ENCODE measurements at regions not wholly inside any gene's neighbourhood (a gene's known extent, or its start where the extent isn't known, plus 50 kb on each side); places are given as distances from the start of the nearest gene placed in this dataset.

GRCh38 chr4:11632483-11632882, 203.8 kb upstream of the HS3ST1 start:
- no peak for DNase-seq (ENCODE audit: extremely low read depth, low read depth, low spot score)

- DNase-seq (ENCODE audit: extremely low read depth, low read depth, low spot score), result no peak
Observed at GRCh38 chr4:11632025-11632424, 203.3 kb upstream of the HS3ST1 start.

GRCh38 chr4:11631416-11631815, 202.7 kb upstream of the HS3ST1 start:
- DNase-seq (ENCODE audit: extremely low read depth, low read depth, low spot score), result no peak

GRCh38 chr4:11628093-11628725, 199.5 kb upstream of the HS3ST1 start:
- DNase-seq (ENCODE audit: extremely low read depth, low read depth, low spot score), result no peak

- no peak for DNase-seq (ENCODE audit: extremely low read depth, low read depth, low spot score)
Observed at GRCh38 chr4:11626066-11626465, 197.4 kb upstream of the HS3ST1 start.

GRCh38 chr4:11625211-11625610, 196.5 kb upstream of the HS3ST1 start:
- DNase-seq (ENCODE audit: extremely low read depth, low read depth, low spot score), result no peak

- no peak for DNase-seq (ENCODE audit: extremely low read depth, low read depth, low spot score)
Observed at GRCh38 chr4:11624370-11624769, 195.7 kb upstream of the HS3ST1 start.

GRCh38 chr4:11623726-11624037, 195.0 kb upstream of the HS3ST1 start:
- no peak for DNase-seq (ENCODE audit: extremely low read depth, low read depth, low spot score)

GRCh38 chr4:11622961-11623725, 194.4 kb upstream of the HS3ST1 start:
- DNase-seq (ENCODE audit: extremely low read depth, low read depth, low spot score), result no peak

- DNase-seq (ENCODE audit: extremely low read depth, low read depth, low spot score), result no peak
Observed at GRCh38 chr4:11620861-11621260, 192.2 kb upstream of the HS3ST1 start.

- no peak for DNase-seq (ENCODE audit: extremely low read depth, low read depth, low spot score)
Observed at GRCh38 chr4:11618666-11619282, 190.1 kb upstream of the HS3ST1 start.

GRCh38 chr4:11616856-11617255, 188.2 kb upstream of the HS3ST1 start:
- DNase-seq (ENCODE audit: extremely low read depth, low read depth, low spot score), result no peak

GRCh38 chr4:11615601-11616000, 186.9 kb upstream of the HS3ST1 start:
- DNase-seq (ENCODE audit: extremely low read depth, low read depth, low spot score), result no peak

- no peak for DNase-seq (ENCODE audit: extremely low read depth, low read depth, low spot score)
Observed at GRCh38 chr4:11614426-11614825, 185.7 kb upstream of the HS3ST1 start.

GRCh38 chr4:11611868-11612267, 183.2 kb upstream of the HS3ST1 start:
- no peak for DNase-seq (ENCODE audit: extremely low read depth, low read depth, low spot score)

- no peak for DNase-seq (ENCODE audit: extremely low read depth, low read depth, low spot score)
Observed at GRCh38 chr4:11609751-11610150, 181.1 kb upstream of the HS3ST1 start.

- DNase-seq (ENCODE audit: extremely low read depth, low read depth, low spot score), result no peak
Observed at GRCh38 chr4:11608992-11609391, 180.3 kb upstream of the HS3ST1 start.

- no peak for DNase-seq (ENCODE audit: extremely low read depth, low read depth, low spot score)
Observed at GRCh38 chr4:11606078-11606477, 177.4 kb upstream of the HS3ST1 start.

- DNase-seq (ENCODE audit: extremely low read depth, low read depth, low spot score), result no peak
Observed at GRCh38 chr4:11605597-11605996, 176.9 kb upstream of the HS3ST1 start.

GRCh38 chr4:11604821-11605220, 176.1 kb upstream of the HS3ST1 start:
- no peak for DNase-seq (ENCODE audit: extremely low read depth, low read depth, low spot score)

- no peak for DNase-seq (ENCODE audit: extremely low read depth, low read depth, low spot score)
Observed at GRCh38 chr4:11603591-11604194, 175.0 kb upstream of the HS3ST1 start.
